ENCODE measurements at regions not wholly inside any gene's neighbourhood (a gene's known extent, or its start where the extent isn't known, plus 50 kb on each side); places are given as distances from the start of the nearest gene placed in this dataset.

DNA sequence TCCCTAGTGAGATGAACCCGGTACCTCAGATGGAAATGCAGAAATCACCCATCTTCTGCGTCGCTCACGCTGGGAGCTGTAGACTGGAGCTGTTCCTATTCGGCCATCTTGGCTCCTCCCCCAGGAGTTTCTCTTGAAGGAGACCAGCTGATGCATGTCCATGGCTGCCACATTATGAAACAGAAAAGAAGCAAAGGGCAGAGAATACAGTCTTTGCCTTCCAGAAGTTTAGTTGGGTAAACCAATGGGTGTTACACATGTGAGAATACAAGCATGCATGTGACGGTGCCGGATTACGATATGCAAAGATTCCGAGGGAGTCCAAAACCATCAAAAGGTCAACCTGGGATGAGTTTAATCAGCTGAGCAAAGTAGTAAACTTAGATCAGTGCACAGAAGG is 151.6 kb downstream of the SEM1 start:
- TF ChIP-seq POLR2A (IDR thresholded peaks at IDR 0.05; ENCODE audit: extremely low read depth, insufficient read length), result no peak
- TF ChIP-seq, protein P1, sequence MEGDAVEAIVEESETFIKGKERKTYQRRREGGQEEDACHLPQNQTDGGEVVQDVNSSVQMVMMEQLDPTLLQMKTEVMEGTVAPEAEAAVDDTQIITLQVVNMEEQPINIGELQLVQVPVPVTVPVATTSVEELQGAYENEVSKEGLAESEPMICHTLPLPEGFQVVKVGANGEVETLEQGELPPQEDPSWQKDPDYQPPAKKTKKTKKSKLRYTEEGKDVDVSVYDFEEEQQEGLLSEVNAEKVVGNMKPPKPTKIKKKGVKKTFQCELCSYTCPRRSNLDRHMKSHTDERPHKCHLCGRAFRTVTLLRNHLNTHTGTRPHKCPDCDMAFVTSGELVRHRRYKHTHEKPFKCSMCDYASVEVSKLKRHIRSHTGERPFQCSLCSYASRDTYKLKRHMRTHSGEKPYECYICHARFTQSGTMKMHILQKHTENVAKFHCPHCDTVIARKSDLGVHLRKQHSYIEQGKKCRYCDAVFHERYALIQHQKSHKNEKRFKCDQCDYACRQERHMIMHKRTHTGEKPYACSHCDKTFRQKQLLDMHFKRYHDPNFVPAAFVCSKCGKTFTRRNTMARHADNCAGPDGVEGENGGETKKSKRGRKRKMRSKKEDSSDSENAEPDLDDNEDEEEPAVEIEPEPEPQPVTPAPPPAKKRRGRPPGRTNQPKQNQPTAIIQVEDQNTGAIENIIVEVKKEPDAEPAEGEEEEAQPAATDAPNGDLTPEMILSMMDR (IDR thresholded peaks at IDR 0.05; ENCODE audit: low read depth, low read length), result no peak

Measured in NB4 (cell line).